GM12892 (cell line): ENCODE measurements at regions not wholly inside any gene's neighbourhood (a gene's known extent, or its start where the extent isn't known, plus 50 kb on each side); places are given as distances from the start of the nearest gene placed in this dataset.

Source experiments
- POLR2A ChIP-seq: IDR thresholded peaks from 2 replicates; pipeline ENCODE4 v1.6.1; 2011; ENCODE audit warnings: low read depth, low read length, control low read depth
- POLR2AphosphoS5 ChIP-seq: IDR thresholded peaks from 2 replicates; pipeline ENCODE4 v1.6.1; 2011; ENCODE audit warnings: low read depth, low read length, control low read depth
- TAF1 ChIP-seq: IDR thresholded peaks from 2 replicates; pipeline ENCODE4 v1.6.1; 2011; ENCODE audit warnings: low read depth, mild to moderate bottlenecking, control low read depth, low read length, borderline replicate concordance

- no peak for TF ChIP-seq TAF1
- TF ChIP-seq POLR2A = no peak
- no peak for TF ChIP-seq POLR2AphosphoS5
These were observed 1023.2 kb downstream of the KCNT2 start for GRCh38 chr1:195584870-195585624.
